ENCODE measurements at regions not wholly inside any gene's neighbourhood (a gene's known extent, or its start where the extent isn't known, plus 50 kb on each side); places are given as distances from the start of the nearest gene placed in this dataset.

GRCh38 chr7:52243685-52244084, 791.7 kb upstream of the POM121L12 start:
- no peak for TF ChIP-seq CTCF (IDR thresholded peaks at IDR 0.05; ENCODE audit: low read depth, low read length, missing control alignments)
- Histone ChIP-seq H3K4me3 (ENCODE audit: low read depth, low read length) (no peak overlapping the region), H3K27me3 (replicated peaks) (no peaks in the 10 kb centered on the region), H3K36me3 (replicated peaks) (no peaks in the 10 kb centered on the region), H3K27ac (no peak overlapping the region)
- in situ Hi-C loops (cut with HindIII; ENCODE audit: low pct_ligation_motif_present, low sequenced_read_pairs), result no loop called here
- DNase-seq, result no peak

GRCh38 chr7:52233248-52233647, 802.2 kb upstream of the POM121L12 start:
- no peak for TF ChIP-seq CTCF (IDR thresholded peaks at IDR 0.05; ENCODE audit: low read depth, low read length, missing control alignments)
- Histone ChIP-seq H3K27me3 (replicated peaks) (no peaks in the 10 kb centered on the region), H3K4me3 (ENCODE audit: low read depth, low read length) (no peak overlapping the region), H3K36me3 (replicated peaks) (no peaks in the 10 kb centered on the region), H3K27ac (no peak overlapping the region)
- no peak for DNase-seq
- in situ Hi-C loops (cut with HindIII; ENCODE audit: low pct_ligation_motif_present, low sequenced_read_pairs), result no loop called here

- Histone ChIP-seq H3K4me3 (ENCODE audit: low read depth, low read length) (no peak overlapping the region), H3K27ac (no peak overlapping the region), H3K36me3 (replicated peaks) (no peaks in the 10 kb centered on the region), H3K27me3 (replicated peaks) (no peaks in the 10 kb centered on the region)
- no peak for TF ChIP-seq CTCF (IDR thresholded peaks at IDR 0.05; ENCODE audit: low read depth, low read length, missing control alignments)
- in situ Hi-C loops (cut with HindIII; ENCODE audit: low pct_ligation_motif_present, low sequenced_read_pairs), result no loop called here
- DNase-seq, result no peak
These were observed 823.5 kb upstream of the POM121L12 start for GRCh38 chr7:52211930-52212329.

- in situ Hi-C loops (cut with HindIII; ENCODE audit: low pct_ligation_motif_present, low sequenced_read_pairs), result no loop called here
- Histone ChIP-seq H3K36me3 (replicated peaks) (no peaks in the 10 kb centered on the region), H3K27ac (no peak overlapping the region), H3K27me3 (replicated peaks) (no peaks in the 10 kb centered on the region), H3K4me3 (ENCODE audit: low read depth, low read length) (no peak overlapping the region)
- DNase-seq, result no peak
- TF ChIP-seq CTCF (IDR thresholded peaks at IDR 0.05; ENCODE audit: low read depth, low read length, missing control alignments), result no peak
These were observed 825.8 kb upstream of the POM121L12 start for GRCh38 chr7:52209614-52210013.

GRCh38 chr7:52197221-52197620, 838.2 kb upstream of the POM121L12 start:
- in situ Hi-C loops (cut with HindIII; ENCODE audit: low pct_ligation_motif_present, low sequenced_read_pairs), result no loop called here
- no peak overlapping the region for H3K27ac ChIP-seq
- no peaks in the 10 kb centered on the region for H3K27me3 ChIP-seq (replicated peaks)
- no peak overlapping the region for H3K4me3 ChIP-seq (ENCODE audit: low read depth, low read length)
- no peak for TF ChIP-seq CTCF (IDR thresholded peaks at IDR 0.05; ENCODE audit: low read depth, low read length, missing control alignments)
- no peaks in the 10 kb centered on the region for H3K36me3 ChIP-seq (replicated peaks)
- no peak for DNase-seq

- TF ChIP-seq CTCF (IDR thresholded peaks at IDR 0.05; ENCODE audit: low read depth, low read length, missing control alignments), result no peak
- Histone ChIP-seq H3K27me3 (replicated peaks) (no peaks in the 10 kb centered on the region), H3K36me3 (replicated peaks) (no peaks in the 10 kb centered on the region), H3K4me3 (ENCODE audit: low read depth, low read length) (no peak overlapping the region), H3K27ac (no peak overlapping the region)
- no peak for DNase-seq
- in situ Hi-C loops (cut with HindIII; ENCODE audit: low pct_ligation_motif_present, low sequenced_read_pairs), result no loop called here
These were observed 839.8 kb upstream of the POM121L12 start for GRCh38 chr7:52195664-52196063.

Data from brain microvascular endothelial cell (primary cell).